Loucy (cell line): ENCODE measurements at regions not wholly inside any gene's neighbourhood (a gene's known extent, or its start where the extent isn't known, plus 50 kb on each side); places are given as distances from the start of the nearest gene placed in this dataset.

ENCODE experiments used
- H2AFZ ChIP-seq: fragments of 200-600 bp; sonication (generic); 2 replicates; pipeline ENCODE4 v1.6.0; 2016; ENCODE audit warnings: antibody characterized with exemption, mild to moderate bottlenecking, low read length, moderate library complexity
- H3F3A ChIP-seq: fragments of 200-600 bp; 2 replicates; pipeline ENCODE4 v1.6.0; 2016; ENCODE audit warnings: antibody characterized with exemption, low read depth, mild to moderate bottlenecking
- H3K27me3 ChIP-seq: fragments of 200-600 bp; sonication (generic); 2 replicates; pipeline ENCODE4 v1.6.1; 2014; ENCODE audit warnings: low read length, mild to moderate bottlenecking; ENCODE audit not compliant: insufficient read depth, poor library complexity, severe bottlenecking
- H3K36me3 ChIP-seq: fragments of 200-600 bp; sonication (generic); 2 replicates; pipeline ENCODE4 v1.6.1; 2016; ENCODE audit warnings: low read length; ENCODE audit not compliant: insufficient read depth
- H3K4me1 ChIP-seq: fragments of 200-600 bp; sonication (generic); 2 replicates; pipeline ENCODE4 v1.5.1; 2014; ENCODE audit warnings: low read length, mild to moderate bottlenecking; ENCODE audit not compliant: insufficient read depth, poor library complexity, severe bottlenecking
- H3K4me2 ChIP-seq: fragments of 200-600 bp; sonication (generic); 2 replicates; pipeline ENCODE4 v1.6.0; 2014; ENCODE audit warnings: antibody characterized with exemption, low read length, low read depth, mild to moderate bottlenecking; ENCODE audit not compliant: poor library complexity, severe bottlenecking
- H3K4me3 ChIP-seq: fragments of 200-600 bp; sonication (generic); 2 replicates; pipeline ENCODE4 v1.5.1; 2014; ENCODE audit warnings: low read length, mild to moderate bottlenecking, mixed read lengths; ENCODE audit not compliant: poor library complexity, severe bottlenecking
- H3K79me2 ChIP-seq: fragments of 200-600 bp; sonication (generic); 2 replicates; pipeline ENCODE4 v1.6.1; 2014; ENCODE audit warnings: low read length; ENCODE audit not compliant: insufficient read depth
- H3K9ac ChIP-seq: fragments of 200-600 bp; sonication (generic); 2 replicates; pipeline ENCODE4 v1.6.0; 2014; ENCODE audit warnings: mild to moderate bottlenecking, low read depth, low read length, moderate library complexity; ENCODE audit not compliant: poor library complexity, severe bottlenecking
- H3K9me2 ChIP-seq: fragments of 200-600 bp; sonication (generic); replicated peaks from 2 replicates; pipeline ENCODE4 v1.6.1; 2016; ENCODE audit warnings: low read depth, low read length, mixed read lengths
- H3K9me3 ChIP-seq: fragments of 200-600 bp; sonication (generic); 2 replicates; pipeline ENCODE4 v1.6.1; 2014; ENCODE audit warnings: mild to moderate bottlenecking, antibody characterized with exemption, low read length, low read depth; ENCODE audit not compliant: insufficient read depth
- H4K20me1 ChIP-seq: fragments of 200-600 bp; sonication (generic); 2 replicates; pipeline ENCODE4 v1.6.0; 2014; ENCODE audit warnings: antibody characterized with exemption, low read length, mild to moderate bottlenecking; ENCODE audit not compliant: insufficient read depth, poor library complexity, severe bottlenecking
- CTCF ChIP-seq: fragments of 200-600 bp; sonication (generic); conservative IDR thresholded peaks from 2 replicates; pipeline ENCODE4 v1.5.1; 2014; ENCODE audit warnings: mild to moderate bottlenecking, antibody characterized with exemption, low read length
- EZH2phosphoT487 ChIP-seq: fragments of 200-600 bp; IDR thresholded peaks from 2 replicates; pipeline ENCODE4 v1.6.1; 2018; ENCODE audit warnings: antibody characterized with exemption, mild to moderate bottlenecking, moderate library complexity, borderline replicate concordance

DNA sequence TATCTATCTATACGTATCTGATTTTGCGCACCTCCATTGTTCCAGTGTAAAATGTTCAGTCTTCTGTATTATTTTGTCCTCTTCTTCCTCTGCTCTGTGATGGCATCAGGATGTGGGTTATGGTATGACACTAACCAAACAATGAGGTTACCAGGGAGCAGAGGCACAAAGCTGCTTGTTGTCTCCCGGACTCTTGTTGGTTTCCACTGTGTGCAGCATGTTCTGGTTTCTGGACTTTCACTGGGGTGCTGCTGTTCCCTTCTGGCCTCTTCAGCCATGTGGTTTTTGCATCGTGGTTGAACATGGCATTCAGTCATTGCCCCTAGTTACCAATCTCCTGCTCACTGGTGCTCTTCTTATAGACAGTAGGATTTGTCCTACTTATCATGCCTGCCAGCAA, 665.9 kb downstream of the CBLN2 start:
- Histone ChIP-seq H3K4me2 (no peak overlapping the region), H3K9me3 (no peaks in the 10 kb centered on the region), H3K36me3 (no peaks in the 10 kb centered on the region), H3K27me3 (no peaks in the 10 kb centered on the region), H3K79me2 (no peaks in the 10 kb centered on the region), H4K20me1 (no peaks in the 10 kb centered on the region), H3K4me3 (no peak overlapping the region), H3K9ac (no peak overlapping the region), H3K4me1 (no peaks in the 10 kb centered on the region), H3F3A (no peaks in the 10 kb centered on the region), H2AFZ (no peak overlapping the region), H3K9me2 (no peaks in the 10 kb centered on the region)
- TF ChIP-seq EZH2phosphoT487 = no peak
- TF ChIP-seq CTCF = no peak

GRCh38 chr18:71873695-71874094, 670.4 kb downstream of the CBLN2 start:
- H3K4me3 ChIP-seq = no peak overlapping the region
- H4K20me1 ChIP-seq = no peaks in the 10 kb centered on the region
- no peak overlapping the region for H3K9ac ChIP-seq
- H3K36me3 ChIP-seq = no peaks in the 10 kb centered on the region
- no peaks in the 10 kb centered on the region for H3K9me2 ChIP-seq
- no peaks in the 10 kb centered on the region for H3K9me3 ChIP-seq
- TF ChIP-seq CTCF (no peak), EZH2phosphoT487 (no peak)
- no peaks in the 10 kb centered on the region for H3K79me2 ChIP-seq
- no peaks in the 10 kb centered on the region for H3K27me3 ChIP-seq
- H3K4me2 ChIP-seq = no peak overlapping the region
- H3K4me1 ChIP-seq = no peaks in the 10 kb centered on the region
- H2AFZ ChIP-seq = no peak overlapping the region
- no peaks in the 10 kb centered on the region for H3F3A ChIP-seq

- no peaks in the 10 kb centered on the region for H3K79me2 ChIP-seq
- no peaks in the 10 kb centered on the region for H3K4me1 ChIP-seq
- H3K9ac ChIP-seq = no peak overlapping the region
- no peaks in the 10 kb centered on the region for H4K20me1 ChIP-seq
- H3K4me3 ChIP-seq = no peak overlapping the region
- H3K4me2 ChIP-seq = no peak overlapping the region
- H3F3A ChIP-seq = no peaks in the 10 kb centered on the region
- TF ChIP-seq EZH2phosphoT487 = no peak
- TF ChIP-seq CTCF = no peak
- H3K27me3 ChIP-seq = no peaks in the 10 kb centered on the region
- H3K9me2 ChIP-seq = no peaks in the 10 kb centered on the region
- no peak overlapping the region for H2AFZ ChIP-seq
- no peaks in the 10 kb centered on the region for H3K36me3 ChIP-seq
- H3K9me3 ChIP-seq = no peaks in the 10 kb centered on the region
Observed at GRCh38 chr18:71865888-71866287, 678.3 kb downstream of the CBLN2 start.
